K562 (cell line): ENCODE measurements at regions not wholly inside any gene's neighbourhood (a gene's known extent, or its start where the extent isn't known, plus 50 kb on each side); places are given as distances from the start of the nearest gene placed in this dataset.

Experiments used
- BRCA1 ChIP-seq, 2 experiments: fragments of 450-650 bp in 1 of 2; sonication (generic) in 1 of 2; formaldehyde crosslinking in 1 of 2; IDR thresholded peaks; 2 replicates each; pipeline versions ENCODE4 v1.5.0 to v1.6.1; 2017 to 2020; ENCODE audit warnings: mild to moderate bottlenecking in 1 of 2, missing genetic modification reagents in 1 of 2
- CREB1 ChIP-seq, 2 experiments: sonication (generic) in 1 of 2; formaldehyde crosslinking in 1 of 2; IDR thresholded peaks; 2 replicates each; pipeline versions ENCODE4 v1.6.1 to v1.8.0; 2012 to 2022; ENCODE audit warnings: inconsistent platforms in 1 of 2, mild to moderate bottlenecking in 1 of 2, missing genetic modification reagents in 1 of 2, moderate library complexity in 1 of 2
- EP300 ChIP-seq: IDR thresholded peaks from 2 replicates; pipeline ENCODE4 v1.6.1; 2012; ENCODE audit warnings: low read length, improper control_type of control experiment
- MAX ChIP-seq: sonication (generic); formaldehyde crosslinking; IDR thresholded peaks from 2 replicates; pipeline ENCODE4 v1.9.0; 2022; ENCODE audit warnings: mild to moderate bottlenecking, missing genetic modification reagents
- REST ChIP-seq, 2 experiments: fragments of 450-650 bp; formaldehyde crosslinking in 1 of 2; IDR thresholded peaks; 2 replicates each; pipeline versions ENCODE4 v1.4.0 to v1.6.1; 2014 to 2020; ENCODE audit warnings: mild to moderate bottlenecking in 2 of 2, borderline replicate concordance in 1 of 2, low read depth in 1 of 2
- SRF ChIP-seq, 2 experiments: fragments of 250-450, 450-650 bp in 1 of 2; sonication (Bioruptor Pico) in 1 of 2; sonication (generic) in 1 of 2; formaldehyde crosslinking; IDR thresholded peaks; 2 replicates each; pipeline versions ENCODE4 v1.5.0 to v1.5.1; 2020 to 2022; ENCODE audit warnings: mild to moderate bottlenecking in 1 of 2, missing genetic modification reagents in 1 of 2
- TFAM ChIP-seq: fragments of 250-450 bp; sonication (Bioruptor Pico); conservative IDR thresholded peaks from 2 replicates; pipeline ENCODE4 v1.5.0; 2021; ENCODE audit warnings: mild to moderate bottlenecking, moderate library complexity
- ZBTB26 ChIP-seq: fragments of 450-650 bp; formaldehyde crosslinking; IDR thresholded peaks from 2 replicates; pipeline ENCODE4 v1.4.0; 2022; ENCODE audit warnings: missing genetic modification characterization
- ZBTB7A ChIP-seq: IDR thresholded peaks from 2 replicates; pipeline ENCODE4 v1.6.1; 2011; ENCODE audit warnings: low read depth, mild to moderate bottlenecking, low read length, moderate library complexity, borderline replicate concordance; ENCODE audit not compliant: control insufficient read depth
- ZNF239 ChIP-seq: fragments of 250-450 bp; sonication (Bioruptor Pico); IDR thresholded peaks from 2 replicates; pipeline ENCODE4 v1.4.0; 2020; ENCODE audit warnings: mild to moderate bottlenecking

- no peak for TF ChIP-seq ZBTB7A
- TF ChIP-seq ZNF239 (CRISPR knock-in tag) = no peak
- no peak for TF ChIP-seq CREB1 (IDR thresholded peaks at IDR 0.05)
- TF ChIP-seq CREB1 (CRISPR knock-in tag; IDR thresholded peaks at IDR 0.05) = no peak
- TF ChIP-seq BRCA1 (IDR thresholded peaks at IDR 0.05) = no peak
- TF ChIP-seq BRCA1 (CRISPR knock-in tag; IDR thresholded peaks at IDR 0.05) = no peak
- no peak for TF ChIP-seq TFAM
- no peak for TF ChIP-seq EP300
- no peak for TF ChIP-seq SRF (CRISPR knock-in tag; IDR thresholded peaks at IDR 0.05)
- TF ChIP-seq ZBTB26 (CRISPR knock-in tag) = no peak
- no peak for TF ChIP-seq REST (IDR thresholded peaks at IDR 0.05; ENCODE audit: borderline replicate concordance)
- no peak for TF ChIP-seq REST (CRISPR knock-in tag; IDR thresholded peaks at IDR 0.05; ENCODE audit: low read depth)
- TF ChIP-seq MAX (CRISPR knock-in tag) = no peak
These were observed 175.2 kb upstream of the SLC14A2 start for GRCh38 chr18:45439851-45440645.
